ENCODE measurements at regions not wholly inside any gene's neighbourhood (a gene's known extent, or its start where the extent isn't known, plus 50 kb on each side); places are given as distances from the start of the nearest gene placed in this dataset.

GRCh38 chr4:155573126-155573525 is 93.5 kb upstream of the GUCY1A1 start:
- Histone ChIP-seq H3K27ac (no peak overlapping the region), H3K4me3 (no peak overlapping the region)

GRCh38 chr4:155572106-155572703 is 94.4 kb upstream of the GUCY1A1 start:
- Histone ChIP-seq H3K4me1 (no peaks in the 10 kb centered on the region), H3K36me3 (no peaks in the 10 kb centered on the region), H3K4me3 (no peak overlapping the region), H3K9me3 (peaks cover 13% of the 10 kb centered on the region; the same call in 1 of the 2 replicates), H3K4me2 (no peak overlapping the region), H3K27ac (no peak overlapping the region), H3K9ac (no peak overlapping the region), H4K20me1 (no peaks in the 10 kb centered on the region), H3K27me3 (no peaks in the 10 kb centered on the region)
- no peak for TF ChIP-seq Cebpa-rat (IDR thresholded peaks at IDR 0.05)

More at GRCh38 chr4:155573126-155573525, 93.5 kb upstream of the GUCY1A1 start:
- peaks cover 13% of the 10 kb centered on the region; the same call in 1 of the 2 replicates for H3K9me3 ChIP-seq
- H3K4me1 ChIP-seq, result no peaks in the 10 kb centered on the region
- no peaks in the 10 kb centered on the region for H3K27me3 ChIP-seq
- no peak for TF ChIP-seq Cebpa-rat (IDR thresholded peaks at IDR 0.05)
- H4K20me1 ChIP-seq, result no peaks in the 10 kb centered on the region
- H3K36me3 ChIP-seq, result no peaks in the 10 kb centered on the region
- H3K4me2 ChIP-seq, result no peak overlapping the region
- H3K9ac ChIP-seq, result no peak overlapping the region

GRCh38 chr4:155571184-155571944 is 95.3 kb upstream of the GUCY1A1 start:
- H3K27ac ChIP-seq, result no peak overlapping the region
- no peak overlapping the region for H3K9ac ChIP-seq
- H3K4me2 ChIP-seq, result no peak overlapping the region
- H3K27me3 ChIP-seq, result no peaks in the 10 kb centered on the region
- H3K9me3 ChIP-seq, result peaks cover 13% of the 10 kb centered on the region; the same call in 1 of the 2 replicates
- no peaks in the 10 kb centered on the region for H4K20me1 ChIP-seq
- no peaks in the 10 kb centered on the region for H3K4me1 ChIP-seq
- H3K4me3 ChIP-seq, result no peak overlapping the region
- TF ChIP-seq Cebpa-rat (IDR thresholded peaks at IDR 0.05), result no peak
- H3K36me3 ChIP-seq, result no peaks in the 10 kb centered on the region

GRCh38 chr4:155570661-155571060 is 96.0 kb upstream of the GUCY1A1 start:
- no peak overlapping the region for H3K4me3 ChIP-seq
- no peak overlapping the region for H3K4me2 ChIP-seq
- H3K9me3 ChIP-seq, result peaks cover 13% of the 10 kb centered on the region; the same call in 1 of the 2 replicates
- H4K20me1 ChIP-seq, result no peaks in the 10 kb centered on the region
- H3K36me3 ChIP-seq, result no peaks in the 10 kb centered on the region
- H3K9ac ChIP-seq, result no peak overlapping the region
- no peaks in the 10 kb centered on the region for H3K4me1 ChIP-seq
- no peak overlapping the region for H3K27ac ChIP-seq
- no peak for TF ChIP-seq Cebpa-rat (IDR thresholded peaks at IDR 0.05)
- H3K27me3 ChIP-seq, result no peaks in the 10 kb centered on the region

GRCh38 chr4:155569960-155570515 is 96.6 kb upstream of the GUCY1A1 start:
- Histone ChIP-seq H3K27ac (no peak overlapping the region), H4K20me1 (no peaks in the 10 kb centered on the region), H3K4me1 (no peaks in the 10 kb centered on the region), H3K4me2 (no peak overlapping the region), H3K36me3 (no peaks in the 10 kb centered on the region), H3K9me3 (peaks cover 13% of the 10 kb centered on the region; the same call in 1 of the 2 replicates), H3K9ac (no peak overlapping the region), H3K27me3 (no peaks in the 10 kb centered on the region), H3K4me3 (no peak overlapping the region)
- TF ChIP-seq Cebpa-rat (IDR thresholded peaks at IDR 0.05), result no peak

- Histone ChIP-seq H3K9ac (no peak overlapping the region), H3K9me3 (peaks cover 13% of the 10 kb centered on the region; the same call in 1 of the 2 replicates), H3K4me3 (no peak overlapping the region), H3K4me1 (no peaks in the 10 kb centered on the region), H3K27ac (no peak overlapping the region), H3K36me3 (no peaks in the 10 kb centered on the region), H3K4me2 (no peak overlapping the region), H4K20me1 (no peaks in the 10 kb centered on the region), H3K27me3 (no peaks in the 10 kb centered on the region)
- TF ChIP-seq Cebpa-rat (IDR thresholded peaks at IDR 0.05), result no peak
Measured at GRCh38 chr4:155569471-155569870, 97.2 kb upstream of the GUCY1A1 start.

GRCh38 chr4:155568641-155569220 is 97.9 kb upstream of the GUCY1A1 start:
- Histone ChIP-seq H3K27ac (no peak overlapping the region), H3K4me1 (no peaks in the 10 kb centered on the region), H3K4me3 (no peak overlapping the region), H3K27me3 (no peaks in the 10 kb centered on the region), H3K36me3 (no peaks in the 10 kb centered on the region), H3K4me2 (no peak overlapping the region), H3K9ac (no peak overlapping the region), H4K20me1 (no peaks in the 10 kb centered on the region), H3K9me3 (peaks cover 12% of the 10 kb centered on the region; the same call in 1 of the 2 replicates)
- TF ChIP-seq Cebpa-rat (IDR thresholded peaks at IDR 0.05), result no peak

GRCh38 chr4:155566354-155566753 is 100.3 kb upstream of the GUCY1A1 start:
- Histone ChIP-seq H3K9me3 (no peaks in the 10 kb centered on the region), H3K27me3 (no peaks in the 10 kb centered on the region), H4K20me1 (no peaks in the 10 kb centered on the region), H3K4me3 (no peak overlapping the region), H3K9ac (no peak overlapping the region), H3K4me2 (no peak overlapping the region), H3K27ac (no peak overlapping the region), H3K4me1 (no peaks in the 10 kb centered on the region), H3K36me3 (no peaks in the 10 kb centered on the region)
- TF ChIP-seq Cebpa-rat (IDR thresholded peaks at IDR 0.05), result no peak

- Histone ChIP-seq H4K20me1 (no peaks in the 10 kb centered on the region), H3K4me1 (no peaks in the 10 kb centered on the region), H3K9ac (no peak overlapping the region), H3K4me2 (no peak overlapping the region), H3K9me3 (no peaks in the 10 kb centered on the region), H3K27ac (no peak overlapping the region), H3K36me3 (no peaks in the 10 kb centered on the region), H3K27me3 (no peaks in the 10 kb centered on the region), H3K4me3 (no peak overlapping the region)
- TF ChIP-seq Cebpa-rat (IDR thresholded peaks at IDR 0.05), result no peak
Measured at GRCh38 chr4:155565776-155566175, 100.9 kb upstream of the GUCY1A1 start.

GRCh38 chr4:155565330-155565729 is 101.3 kb upstream of the GUCY1A1 start:
- no peaks in the 10 kb centered on the region for H4K20me1 ChIP-seq
- no peaks in the 10 kb centered on the region for H3K9me3 ChIP-seq
- H3K36me3 ChIP-seq, result no peaks in the 10 kb centered on the region
- H3K4me2 ChIP-seq, result no peak overlapping the region
- TF ChIP-seq Cebpa-rat (IDR thresholded peaks at IDR 0.05), result no peak
- H3K4me3 ChIP-seq, result no peak overlapping the region
- H3K27ac ChIP-seq, result no peak overlapping the region
- no peaks in the 10 kb centered on the region for H3K4me1 ChIP-seq
- no peaks in the 10 kb centered on the region for H3K27me3 ChIP-seq
- no peak overlapping the region for H3K9ac ChIP-seq

Measured in BLaER1 (cell line).